ENCODE measurements at regions not wholly inside any gene's neighbourhood (a gene's known extent, or its start where the extent isn't known, plus 50 kb on each side); places are given as distances from the start of the nearest gene placed in this dataset.

DNA sequence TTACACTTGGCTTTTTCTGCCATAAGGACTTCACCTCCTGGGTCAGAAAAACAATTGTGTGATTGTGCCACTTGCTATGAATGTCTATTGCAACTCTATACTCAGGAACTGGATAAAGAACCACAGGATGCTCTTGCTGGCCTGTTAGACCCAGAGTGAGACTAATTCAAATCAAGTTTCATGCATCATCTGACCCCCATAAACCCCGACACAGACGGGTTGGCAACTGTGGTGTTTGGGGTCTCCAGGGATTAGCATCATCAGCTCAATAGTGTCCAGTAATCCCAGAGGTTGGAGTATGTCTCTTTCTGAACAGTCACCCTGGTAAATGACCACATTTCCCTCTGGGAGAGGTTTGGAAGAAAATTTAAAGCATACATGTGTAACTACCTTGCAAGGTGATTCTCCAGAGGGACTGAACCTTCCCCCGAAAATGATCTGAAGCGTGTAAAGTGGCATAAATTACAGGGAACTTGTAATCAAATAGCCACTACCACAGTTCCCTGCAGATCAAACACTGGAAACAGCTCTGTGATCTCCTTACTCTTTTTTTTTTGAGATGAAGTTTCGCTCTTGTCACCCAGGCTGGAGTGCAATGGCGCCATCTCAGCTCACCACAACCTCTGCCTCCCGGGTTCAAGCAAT is 1097.6 kb downstream of the TBC1D22A start:
- TF ChIP-seq, protein P1, sequence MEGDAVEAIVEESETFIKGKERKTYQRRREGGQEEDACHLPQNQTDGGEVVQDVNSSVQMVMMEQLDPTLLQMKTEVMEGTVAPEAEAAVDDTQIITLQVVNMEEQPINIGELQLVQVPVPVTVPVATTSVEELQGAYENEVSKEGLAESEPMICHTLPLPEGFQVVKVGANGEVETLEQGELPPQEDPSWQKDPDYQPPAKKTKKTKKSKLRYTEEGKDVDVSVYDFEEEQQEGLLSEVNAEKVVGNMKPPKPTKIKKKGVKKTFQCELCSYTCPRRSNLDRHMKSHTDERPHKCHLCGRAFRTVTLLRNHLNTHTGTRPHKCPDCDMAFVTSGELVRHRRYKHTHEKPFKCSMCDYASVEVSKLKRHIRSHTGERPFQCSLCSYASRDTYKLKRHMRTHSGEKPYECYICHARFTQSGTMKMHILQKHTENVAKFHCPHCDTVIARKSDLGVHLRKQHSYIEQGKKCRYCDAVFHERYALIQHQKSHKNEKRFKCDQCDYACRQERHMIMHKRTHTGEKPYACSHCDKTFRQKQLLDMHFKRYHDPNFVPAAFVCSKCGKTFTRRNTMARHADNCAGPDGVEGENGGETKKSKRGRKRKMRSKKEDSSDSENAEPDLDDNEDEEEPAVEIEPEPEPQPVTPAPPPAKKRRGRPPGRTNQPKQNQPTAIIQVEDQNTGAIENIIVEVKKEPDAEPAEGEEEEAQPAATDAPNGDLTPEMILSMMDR (IDR thresholded peaks at IDR 0.05; ENCODE audit: low read depth, low read length): no peak
- TF ChIP-seq MYC (IDR thresholded peaks at IDR 0.05; ENCODE audit: low read depth, low read length) (no peak), POLR2A (IDR thresholded peaks at IDR 0.05; ENCODE audit: extremely low read depth, insufficient read length) (no peak)
- TF ChIP-seq, protein P2, sequence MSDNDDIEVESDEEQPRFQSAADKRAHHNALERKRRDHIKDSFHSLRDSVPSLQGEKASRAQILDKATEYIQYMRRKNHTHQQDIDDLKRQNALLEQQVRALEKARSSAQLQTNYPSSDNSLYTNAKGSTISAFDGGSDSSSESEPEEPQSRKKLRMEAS (IDR thresholded peaks at IDR 0.05; ENCODE audit: low read depth, low read length): no peak

All from NB4 (cell line).